Caco-2 (cell line): ENCODE measurements at regions not wholly inside any gene's neighbourhood (a gene's known extent, or its start where the extent isn't known, plus 50 kb on each side); places are given as distances from the start of the nearest gene placed in this dataset.

ENCODE experiments used
- BruUV-seq: library from RNA; stranded (reverse); fragments of 400-500 nt; replicated peaks from 2 replicates; lab custom pipeline; 2021; lab: Mats Ljungman, UMichigan
- CTCF ChIA-PET: fragments of 300-600 bp; sonication (Branson Sonifier 250); formaldehyde crosslinking; loops from one replicate; lab custom pipeline; 2022; ENCODE audit warnings: antibody characterized with exemption; lab: Charles Lee
- POLR2A ChIA-PET: fragments of 300-600 bp; sonication (Branson Sonifier 250); formaldehyde crosslinking; loops from one replicate; lab custom pipeline; 2022; ENCODE audit warnings: antibody characterized with exemption; lab: Charles Lee
- DNase-seq, 2 experiments: peaks; one replicate each; pipeline versions ENCODE4 v3.0.0 to v3.0.0-alpha.2; 2020 to 2022
- H3K27me3 ChIP-seq: replicated peaks from 2 replicates; pipeline ENCODE4 v1.6.0; 2011; ENCODE audit warnings: low read length; ENCODE audit not compliant: control insufficient read depth, insufficient read depth
- H3K36me3 ChIP-seq: 2 replicates; pipeline ENCODE4 v1.5.1; 2011; ENCODE audit warnings: low read length; ENCODE audit not compliant: control insufficient read depth, insufficient read depth
- H3K4me1 ChIP-seq: fragments of 250-450 bp; sonication (Bioruptor Pico); 2 replicates; pipeline ENCODE4 v1.5.1; 2020; ENCODE audit warnings: mild to moderate bottlenecking
- H3K4me3 ChIP-seq: 2 replicates; pipeline ENCODE4 v1.5.1; 2011; ENCODE audit warnings: low read depth, mild to moderate bottlenecking, control low read depth, low read length
- H3K9me3 ChIP-seq: fragments of 250-450 bp; sonication (Bioruptor Pico); 2 replicates; pipeline ENCODE4 v1.5.1; 2020; ENCODE audit warnings: mild to moderate bottlenecking, moderate library complexity
- H3K27ac Mint-ChIP-seq: one replicate; pipeline ENCODE4 v1.8.0; 2022; ENCODE audit warnings: mixed read lengths; ENCODE audit not compliant: unreplicated experiment
- H3K27me3 Mint-ChIP-seq: one replicate; pipeline ENCODE4 v1.8.0; 2022; ENCODE audit warnings: mixed read lengths; ENCODE audit not compliant: insufficient read depth, unreplicated experiment
- H3K36me3 Mint-ChIP-seq: one replicate; pipeline ENCODE4 v1.8.0; 2022; ENCODE audit warnings: mild to moderate bottlenecking, mixed read lengths; ENCODE audit not compliant: insufficient read depth, unreplicated experiment
- H3K4me1 Mint-ChIP-seq: one replicate; pipeline ENCODE4 v1.8.0; 2022; ENCODE audit warnings: low read depth, mixed read lengths; ENCODE audit not compliant: unreplicated experiment
- H3K4me3 Mint-ChIP-seq: one replicate; pipeline ENCODE4 v1.8.0; 2022; ENCODE audit warnings: mild to moderate bottlenecking, moderate library complexity, mixed read lengths; ENCODE audit not compliant: unreplicated experiment
- H3K9me3 Mint-ChIP-seq: one replicate; pipeline ENCODE4 v1.8.0; 2022; ENCODE audit warnings: mixed read lengths; ENCODE audit not compliant: unreplicated experiment
- CTCF ChIP-seq, 2 experiments: fragments of 200-600 bp in 1 of 2; IDR thresholded peaks; 1 replicate in 1 of 2; 2 replicates in 1 of 2; pipeline versions ENCODE4 v1.5.1 to v1.8.0; 2011 to 2022; ENCODE audit warnings: antibody characterized with exemption in 1 of 2, control low read depth in 1 of 2, inconsistent platforms in 1 of 2, low read depth in 1 of 2, low read length in 1 of 2, mild to moderate bottlenecking in 1 of 2, moderate library complexity in 1 of 2; ENCODE audit not compliant: insufficient read depth in 1 of 2, severe bottlenecking in 1 of 2, unreplicated experiment in 1 of 2
- intact Hi-C: fragments of 100-400 bp; cut with micrococcal nuclease; formaldehyde crosslinking; loops from one replicate; pipeline ENCODE4 v1.10.0; 2022; ENCODE audit not compliant: unreplicated experiment

- Mint-ChIP-seq H3K27me3 (peaks cover 16% of the 10 kb centered on the region), H3K9me3 (no peaks in the 10 kb centered on the region), H3K4me1 (peaks cover 5% of the 10 kb centered on the region), H3K27ac (no peak overlapping the region), H3K4me3 (no peak overlapping the region), H3K36me3 (no peaks in the 10 kb centered on the region)
- Histone ChIP-seq H3K4me3 (no peak overlapping the region), H3K4me1 (no peaks in the 10 kb centered on the region), H3K9me3 (no peaks in the 10 kb centered on the region), H3K36me3 (no peaks in the 10 kb centered on the region), H3K27me3 (no peaks in the 10 kb centered on the region)
- no TSS peak for BruUV-seq
- intact Hi-C loops = no loop called here
- TF ChIP-seq CTCF (IDR thresholded peaks at IDR 0.05; ENCODE audit: insufficient read depth in 1 of 2, low read depth in 1 of 2, low read length in 1 of 2, severe bottlenecking in 1 of 2, unreplicated experiment in 1 of 2) = no peak
- ChIA-PET CTCF (no interaction called here), POLR2A (no interaction called here)
- no peak for DNase-seq
These were observed 113.1 kb upstream of the INPP4B start for GRCh38 chr4:142959173-142959572.

GRCh38 chr4:142960126-142960525 is 114.0 kb upstream of the INPP4B start:
- CTCF ChIA-PET = no interaction called here

GRCh38 chr4:142960867-142961644 is 115.0 kb upstream of the INPP4B start:
- Mint-ChIP-seq H3K9me3 (no peaks in the 10 kb centered on the region), H3K27me3 (peaks cover 17% of the 10 kb centered on the region), H3K4me3 (no peak overlapping the region), H3K36me3 (no peaks in the 10 kb centered on the region), H3K4me1 (peaks cover 5% of the 10 kb centered on the region), H3K27ac (no peak overlapping the region)
- Histone ChIP-seq H3K4me3 (no peak overlapping the region), H3K9me3 (no peaks in the 10 kb centered on the region), H3K27me3 (no peaks in the 10 kb centered on the region), H3K4me1 (no peaks in the 10 kb centered on the region), H3K36me3 (no peaks in the 10 kb centered on the region)
- no peak for TF ChIP-seq CTCF (IDR thresholded peaks at IDR 0.05; ENCODE audit: insufficient read depth in 1 of 2, low read depth in 1 of 2, low read length in 1 of 2, severe bottlenecking in 1 of 2, unreplicated experiment in 1 of 2)
- BruUV-seq = no TSS peak
- intact Hi-C loops = no loop called here
- no peak for DNase-seq
- ChIA-PET POLR2A (no interaction called here), CTCF (no interaction called here)

More at GRCh38 chr4:142960126-142960525, 114.0 kb upstream of the INPP4B start:
- H3K4me3 Mint-ChIP-seq = no peak overlapping the region
- no peaks in the 10 kb centered on the region for H3K36me3 ChIP-seq
- no peak for DNase-seq
- POLR2A ChIA-PET = no interaction called here
- peaks cover 5% of the 10 kb centered on the region for H3K4me1 Mint-ChIP-seq
- no TSS peak for BruUV-seq
- H3K4me3 ChIP-seq = no peak overlapping the region
- H3K27ac Mint-ChIP-seq = no peak overlapping the region
- intact Hi-C loops = no loop called here
- H3K4me1 ChIP-seq = no peaks in the 10 kb centered on the region
- no peaks in the 10 kb centered on the region for H3K36me3 Mint-ChIP-seq
- no peaks in the 10 kb centered on the region for H3K9me3 Mint-ChIP-seq
- no peaks in the 10 kb centered on the region for H3K27me3 ChIP-seq
- H3K27me3 Mint-ChIP-seq = peaks cover 17% of the 10 kb centered on the region
- no peaks in the 10 kb centered on the region for H3K9me3 ChIP-seq
- TF ChIP-seq CTCF (IDR thresholded peaks at IDR 0.05; ENCODE audit: insufficient read depth in 1 of 2, low read depth in 1 of 2, low read length in 1 of 2, severe bottlenecking in 1 of 2, unreplicated experiment in 1 of 2) = no peak
